Progenitor cell of endocrine pancreas (in vitro differentiated cells): ENCODE measurements at regions not wholly inside any gene's neighbourhood (a gene's known extent, or its start where the extent isn't known, plus 50 kb on each side); places are given as distances from the start of the nearest gene placed in this dataset.

ENCODE experiments used
- DNase-seq: peaks from one replicate; pipeline ENCODE4 v3.0.0; 2021; ENCODE audit warnings: low spot score; ENCODE audit not compliant: unreplicated experiment
- H3K27ac Mint-ChIP-seq: 2 replicates; pipeline ENCODE4 v1.8.0; 2021; ENCODE audit warnings: mild to moderate bottlenecking, moderate library complexity, mixed read lengths
- H3K27me3 Mint-ChIP-seq: 2 replicates; pipeline ENCODE4 v1.8.0; 2021; ENCODE audit warnings: mixed read lengths
- H3K36me3 Mint-ChIP-seq: 2 replicates; pipeline ENCODE4 v1.8.0; 2022; ENCODE audit warnings: mixed read lengths; ENCODE audit not compliant: insufficient read depth
- H3K4me1 Mint-ChIP-seq: 2 replicates; pipeline ENCODE4 v1.8.0; 2021; ENCODE audit warnings: low read depth, mixed read lengths
- H3K4me3 Mint-ChIP-seq: 2 replicates; pipeline ENCODE4 v1.8.0; 2021; ENCODE audit warnings: low read depth, mild to moderate bottlenecking, moderate library complexity, mixed read lengths
- H3K9me3 Mint-ChIP-seq: 2 replicates; pipeline ENCODE4 v1.8.0; 2021; ENCODE audit warnings: low read depth, mixed read lengths
- CTCF ChIP-seq: fragments of 200-600 bp; sonication (generic); IDR thresholded peaks from one replicate; pipeline ENCODE4 v1.5.0; 2021; ENCODE audit warnings: antibody characterized with exemption, mild to moderate bottlenecking; ENCODE audit not compliant: unreplicated experiment

GRCh38 chr5:8585230-8586018, 716.5 kb downstream of the MTRR start:
- H3K4me3 Mint-ChIP-seq: no peak overlapping the region
- no peaks in the 10 kb centered on the region for H3K4me1 Mint-ChIP-seq
- H3K27me3 Mint-ChIP-seq: no peaks in the 10 kb centered on the region
- H3K27ac Mint-ChIP-seq: no peak overlapping the region
- no peak for TF ChIP-seq CTCF
- no peaks in the 10 kb centered on the region for H3K36me3 Mint-ChIP-seq
- H3K9me3 Mint-ChIP-seq: peaks cover 5% of the 10 kb centered on the region
- no peak for DNase-seq

GRCh38 chr5:8590959-8591358, 722.0 kb downstream of the MTRR start:
- no peak overlapping the region for H3K4me3 Mint-ChIP-seq

GRCh38 chr5:8598356-8598755, 729.4 kb downstream of the MTRR start:
- H3K27ac Mint-ChIP-seq: no peak overlapping the region
- no peak overlapping the region for H3K4me3 Mint-ChIP-seq
- peaks cover 1% of the 10 kb centered on the region for H3K4me1 Mint-ChIP-seq
- TF ChIP-seq CTCF: no peak
- no peak for DNase-seq
- peaks cover 3% of the 10 kb centered on the region for H3K27me3 Mint-ChIP-seq
- no peaks in the 10 kb centered on the region for H3K9me3 Mint-ChIP-seq
- H3K36me3 Mint-ChIP-seq: no peaks in the 10 kb centered on the region

More at GRCh38 chr5:8590959-8591358, 722.0 kb downstream of the MTRR start:
- DNase-seq: no peak
- peaks cover 1% of the 10 kb centered on the region for H3K4me1 Mint-ChIP-seq
- H3K27ac Mint-ChIP-seq: no peak overlapping the region
- peaks cover 6% of the 10 kb centered on the region for H3K9me3 Mint-ChIP-seq
- H3K36me3 Mint-ChIP-seq: no peaks in the 10 kb centered on the region
- H3K27me3 Mint-ChIP-seq: no peaks in the 10 kb centered on the region
- TF ChIP-seq CTCF: no peak

DNA sequence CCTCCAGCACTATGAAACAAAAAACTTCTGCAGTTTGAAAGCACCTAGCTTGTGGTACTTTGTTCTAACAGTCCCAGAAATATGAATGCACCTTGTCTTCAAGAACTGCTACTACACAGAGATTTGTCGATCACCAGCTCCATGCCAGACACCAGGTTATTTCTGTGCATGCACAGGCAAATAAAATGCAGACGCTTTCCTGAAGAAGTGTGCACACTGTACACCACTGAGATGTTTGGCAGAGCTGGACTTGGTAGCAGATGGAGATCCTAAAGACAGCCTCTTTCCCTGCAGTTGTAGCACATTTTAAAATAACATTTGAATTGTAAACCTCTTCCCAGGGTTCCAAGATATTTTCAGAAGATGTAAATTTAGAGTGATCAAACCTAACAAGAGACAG, 730.0 kb downstream of the MTRR start:
- no peaks in the 10 kb centered on the region for H3K4me1 Mint-ChIP-seq
- no peak overlapping the region for H3K4me3 Mint-ChIP-seq
- H3K27me3 Mint-ChIP-seq: peaks cover 3% of the 10 kb centered on the region
- H3K9me3 Mint-ChIP-seq: no peaks in the 10 kb centered on the region
- H3K36me3 Mint-ChIP-seq: no peaks in the 10 kb centered on the region
- no peak overlapping the region for H3K27ac Mint-ChIP-seq
- TF ChIP-seq CTCF: no peak
- no peak for DNase-seq

DNA sequence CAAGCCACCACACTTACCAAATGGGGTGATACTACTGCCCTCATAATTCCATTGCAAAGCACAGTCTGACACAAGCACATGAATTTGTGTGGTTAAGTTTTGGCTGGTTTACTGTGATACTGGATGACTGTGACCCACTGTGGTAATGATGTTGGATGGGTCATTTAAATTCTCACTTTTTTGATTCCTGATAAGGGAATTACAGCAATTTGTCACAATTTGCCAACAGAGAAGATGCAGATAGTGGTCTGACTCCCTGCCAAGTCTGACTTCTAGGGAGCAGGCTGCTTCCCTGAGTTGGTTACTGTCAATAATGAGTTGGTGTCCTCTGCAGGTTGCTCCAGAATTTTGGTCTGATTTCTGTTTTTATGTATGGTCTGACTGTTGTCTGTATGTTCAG, 731.9 kb downstream of the MTRR start:
- H3K9me3 Mint-ChIP-seq: peaks cover 4% of the 10 kb centered on the region
- no peaks in the 10 kb centered on the region for H3K36me3 Mint-ChIP-seq
- DNase-seq: no peak
- peaks cover 3% of the 10 kb centered on the region for H3K27me3 Mint-ChIP-seq
- no peak overlapping the region for H3K4me3 Mint-ChIP-seq
- no peaks in the 10 kb centered on the region for H3K4me1 Mint-ChIP-seq
- no peak for TF ChIP-seq CTCF
- no peak overlapping the region for H3K27ac Mint-ChIP-seq
